GM18907 (cell line): ENCODE measurements at regions not wholly inside any gene's neighbourhood (a gene's known extent, or its start where the extent isn't known, plus 50 kb on each side); places are given as distances from the start of the nearest gene placed in this dataset.

Experiments
- ATAC-seq: cut with Tn5 transposase; IDR thresholded peaks from one replicate; pipeline ENCODE4 v1.9.1; 2021; ENCODE audit warnings: mild to moderate bottlenecking, moderate library complexity; ENCODE audit not compliant: unreplicated experiment

DNA sequence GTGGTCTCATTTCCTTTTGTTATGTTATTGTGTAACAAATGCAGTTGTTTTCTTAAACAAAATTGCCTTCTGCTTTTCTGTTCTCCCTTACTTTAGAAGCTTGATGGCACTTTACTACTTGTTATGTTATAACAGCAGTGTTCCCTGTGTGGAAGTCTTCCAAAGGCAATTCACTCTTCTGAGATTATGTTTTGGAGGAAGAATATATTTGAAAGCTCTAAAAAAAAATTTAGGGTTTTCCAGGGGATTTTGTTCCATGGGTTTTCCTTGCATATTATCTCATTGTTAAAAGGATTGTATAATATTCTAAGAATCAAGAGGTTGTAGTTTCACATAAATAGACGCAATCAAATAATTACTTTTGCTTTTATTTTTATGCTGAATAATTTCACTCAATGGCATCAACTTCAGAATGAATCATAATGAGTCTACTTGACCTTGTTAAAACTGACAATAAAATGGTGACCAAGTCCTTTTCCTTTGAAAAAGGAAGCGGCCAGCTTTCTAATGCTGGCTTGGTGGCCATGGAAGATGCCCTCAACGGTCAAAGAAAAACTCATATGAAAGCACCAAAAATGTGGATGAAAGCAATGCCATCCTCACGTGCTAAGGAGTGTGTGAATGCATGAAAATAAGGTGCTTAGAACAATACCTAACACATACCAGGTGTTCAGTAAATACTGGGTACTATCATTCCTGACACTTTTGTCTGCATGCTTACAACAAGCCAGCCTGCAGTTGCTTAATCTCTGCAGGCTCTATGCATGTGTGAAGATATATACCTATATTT lies 92.4 kb upstream of the KLF6 start:
- no peak for ATAC-seq

DNA sequence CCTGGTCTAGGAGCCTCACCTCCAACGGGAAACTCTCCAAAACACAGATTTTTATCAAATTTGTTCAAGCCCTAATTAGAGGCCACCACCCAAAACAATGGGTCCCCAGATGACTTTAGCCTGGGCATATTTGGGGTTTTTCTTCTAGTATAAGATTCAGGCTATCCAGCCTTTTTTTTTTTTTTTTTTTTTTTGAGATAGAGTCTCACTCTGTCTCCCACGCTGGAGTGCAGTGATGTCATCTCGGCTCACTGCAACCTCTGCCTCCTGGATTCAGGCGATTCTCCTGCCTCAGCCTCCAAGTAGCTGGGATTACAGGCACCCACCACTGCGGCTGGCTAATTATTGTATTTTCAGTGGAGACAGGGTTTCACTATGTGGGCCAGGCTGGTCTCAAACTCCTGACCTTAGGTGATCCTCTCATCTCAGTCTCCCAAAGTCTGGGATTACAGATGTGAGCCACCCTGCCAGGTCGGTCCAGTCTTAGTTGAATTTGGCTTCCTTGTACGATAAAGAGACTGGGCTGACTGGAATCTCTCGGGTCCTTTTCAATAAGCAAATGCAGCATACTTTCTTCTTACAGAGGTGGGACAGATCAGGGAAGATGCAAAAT lies 91.4 kb upstream of the KLF6 start:
- ATAC-seq, result no peak

- ATAC-seq, result no peak
Observed at GRCh38 chr10:3875842-3876235, 90.8 kb upstream of the KLF6 start.

DNA sequence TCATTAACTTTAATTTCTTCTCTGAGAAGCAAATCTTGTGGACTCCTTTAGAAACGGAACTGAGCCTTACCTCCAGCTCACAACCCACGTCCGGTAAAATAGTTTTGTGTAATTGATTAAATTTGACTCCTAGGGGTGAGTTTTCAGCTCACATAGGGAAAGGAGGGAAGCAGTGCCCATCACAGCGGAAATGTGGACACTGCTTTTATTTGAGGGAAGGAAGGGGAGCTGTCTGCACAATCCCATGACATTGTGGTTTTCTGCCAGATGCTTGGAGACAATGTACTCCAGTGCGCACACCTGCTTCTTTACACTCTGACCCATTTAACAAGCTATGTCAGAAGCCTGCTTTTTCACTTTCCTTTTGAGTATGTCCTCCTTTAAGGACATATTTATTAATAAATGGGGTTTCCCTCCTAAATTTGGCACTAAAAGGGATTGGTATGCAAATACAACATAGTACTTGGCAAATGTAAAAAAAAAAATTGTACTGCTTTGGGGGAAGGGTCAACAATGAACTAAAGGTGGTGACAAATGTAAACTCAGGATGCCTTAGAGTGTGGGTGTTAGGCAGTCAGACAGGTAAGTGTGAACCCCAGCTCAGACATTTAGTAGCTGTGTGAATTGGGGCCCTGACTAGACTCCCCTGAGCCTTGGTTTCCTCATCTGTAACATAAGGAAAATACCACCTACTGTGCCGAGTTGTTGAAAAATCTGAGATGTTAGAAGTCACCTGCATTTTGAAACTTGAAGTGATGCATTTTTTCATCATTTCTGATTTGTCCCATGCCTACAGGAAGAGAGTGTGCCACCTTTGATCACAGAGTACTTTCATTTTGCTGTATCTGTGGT lies 90.2 kb upstream of the KLF6 start:
- peak; percentile 68 for ATAC-seq

DNA sequence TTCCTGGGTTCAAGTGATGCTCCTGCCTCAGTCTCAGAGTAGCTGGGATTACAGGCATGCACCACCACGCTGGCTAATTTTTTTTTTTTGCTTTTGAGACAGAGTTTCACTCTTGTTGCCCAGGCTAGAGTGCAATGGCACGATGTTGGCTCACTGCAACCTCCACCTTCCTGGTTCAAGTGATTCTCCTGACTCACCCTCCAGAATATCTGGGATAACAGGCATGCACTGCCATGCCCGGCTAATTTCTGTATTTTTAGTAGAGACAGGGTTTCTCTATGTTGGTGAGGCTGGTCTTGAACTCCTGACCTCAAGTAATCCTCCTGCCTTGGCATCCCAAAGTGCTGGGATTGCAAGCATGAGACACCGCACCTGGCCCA lies 89.6 kb upstream of the KLF6 start:
- ATAC-seq, result peak; percentile 7

GRCh38 chr10:3873728-3874461 lies 88.9 kb upstream of the KLF6 start:
- ATAC-seq, result peak; percentile 55

DNA sequence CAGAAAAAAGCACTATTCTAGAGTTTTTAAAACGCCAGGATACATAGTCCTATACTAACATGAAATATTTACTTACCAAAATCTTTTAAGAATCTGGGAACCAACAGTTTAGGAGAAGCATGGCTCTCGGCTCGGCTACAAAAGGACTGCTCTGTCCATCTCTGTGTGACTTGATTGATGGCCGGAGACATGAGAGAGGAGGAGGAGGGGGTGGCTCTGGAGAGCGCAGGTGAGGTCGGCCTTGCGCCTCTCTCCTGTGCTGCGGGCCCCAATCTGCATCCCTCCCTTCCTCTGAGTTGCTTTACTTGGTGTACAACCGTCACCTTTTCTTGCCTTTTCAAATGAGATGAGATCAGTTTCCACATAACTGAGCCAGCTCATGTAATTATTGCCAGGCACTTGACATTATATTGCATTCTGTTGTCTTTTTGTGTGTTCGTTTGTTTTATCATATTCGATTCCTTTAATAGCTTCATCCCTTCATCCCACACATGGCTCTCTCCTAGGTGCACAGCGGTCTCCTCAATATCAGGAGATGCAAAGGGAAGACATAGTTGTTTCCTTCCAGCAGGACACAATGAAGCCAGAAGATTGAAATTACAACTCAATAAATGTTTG lies 87.8 kb upstream of the KLF6 start:
- ATAC-seq, result no peak

DNA sequence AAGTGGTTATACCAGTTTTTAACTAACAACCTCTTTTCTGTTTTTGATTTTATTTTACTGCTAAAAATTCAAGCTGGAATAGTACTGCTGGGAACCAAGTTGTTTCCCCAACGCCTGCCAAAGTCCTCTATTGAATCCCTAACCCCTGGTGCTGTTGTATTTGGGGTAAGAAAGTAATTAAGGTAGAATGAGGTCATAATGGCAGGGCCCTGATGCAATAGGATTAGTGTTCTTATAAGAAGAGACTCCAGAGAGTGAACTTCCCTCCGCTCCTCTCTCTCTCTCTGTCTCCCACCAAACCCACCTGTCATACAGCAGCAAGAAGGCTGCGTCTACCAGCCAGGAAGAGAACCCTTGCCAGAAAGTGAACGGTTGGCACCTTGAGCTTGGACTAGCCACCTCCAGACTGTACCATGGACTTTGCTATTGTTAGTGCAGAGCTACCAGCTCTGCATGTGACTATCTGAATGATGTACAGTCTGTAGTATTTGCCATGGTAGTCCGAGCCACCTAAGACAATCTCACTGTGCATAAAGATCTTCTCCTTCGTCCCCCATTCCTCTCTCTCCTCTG lies 86.5 kb upstream of the KLF6 start:
- ATAC-seq, result no peak

- no peak for ATAC-seq
Observed at GRCh38 chr10:3869036-3869435, 84.0 kb upstream of the KLF6 start.

GRCh38 chr10:3868271-3868664 lies 83.3 kb upstream of the KLF6 start:
- ATAC-seq, result peak; percentile 40

DNA sequence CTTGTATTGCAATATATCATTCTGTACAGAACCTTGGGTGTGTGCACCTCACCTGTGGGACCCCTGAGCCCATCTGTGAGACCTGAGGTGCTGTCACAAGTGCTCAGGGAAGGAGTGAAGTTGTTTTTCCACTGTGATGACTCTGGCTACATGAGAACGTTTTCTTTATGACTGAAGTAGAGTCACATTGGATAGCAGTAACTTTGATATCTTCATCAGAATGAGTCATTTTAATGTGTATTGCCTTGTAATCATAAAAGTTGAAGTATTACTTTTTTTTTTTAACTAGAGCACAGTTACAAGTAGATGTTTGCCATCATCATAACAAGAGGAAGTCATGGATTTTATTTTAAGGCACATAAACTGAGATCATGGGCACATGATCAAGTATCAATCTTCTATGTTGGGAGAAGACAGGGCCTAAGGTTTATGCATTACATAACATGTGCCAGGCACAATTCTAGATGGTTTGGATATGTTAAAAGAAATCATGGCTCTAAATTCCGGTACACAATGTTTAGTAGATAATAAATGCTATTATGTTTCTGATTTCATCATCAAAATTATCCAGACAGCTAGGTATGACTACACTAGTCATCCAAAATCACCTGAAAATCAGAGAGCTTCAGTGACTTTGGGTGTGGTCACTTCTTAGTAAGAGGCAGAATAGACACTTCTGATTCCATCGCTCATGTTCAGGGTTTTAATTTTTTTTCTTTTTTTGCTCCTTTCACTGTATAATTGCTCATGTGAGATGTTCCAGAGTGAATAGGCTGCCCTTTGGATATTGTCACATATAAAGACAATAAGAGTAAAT lies 82.7 kb upstream of the KLF6 start:
- no peak for ATAC-seq

GRCh38 chr10:3866332-3866731 lies 81.3 kb upstream of the KLF6 start:
- ATAC-seq, result no peak

DNA sequence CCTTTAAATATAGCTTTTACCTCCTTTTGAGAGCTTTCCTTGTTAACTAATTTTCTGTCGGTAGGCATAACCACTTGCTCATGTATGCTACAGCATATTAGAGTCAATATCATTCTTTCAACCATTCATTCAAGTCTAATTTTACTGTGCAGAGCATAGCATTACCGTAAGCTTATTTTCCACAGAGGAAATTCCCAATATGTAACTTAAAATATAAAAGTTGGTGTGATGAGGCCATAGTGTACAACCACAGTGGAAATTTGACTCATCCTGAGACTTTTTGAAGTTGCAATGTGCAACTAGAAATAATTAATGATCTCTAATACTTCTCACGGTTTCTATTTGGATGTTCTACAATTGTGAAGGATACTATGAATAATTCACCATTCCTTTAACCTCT lies 80.6 kb upstream of the KLF6 start:
- peak; percentile 36 for ATAC-seq

GRCh38 chr10:3861795-3862194 lies 76.8 kb upstream of the KLF6 start:
- ATAC-seq, result no peak

- no peak for ATAC-seq
Observed at GRCh38 chr10:3858051-3858845, 73.2 kb upstream of the KLF6 start.

GRCh38 chr10:3857318-3857717 lies 72.3 kb upstream of the KLF6 start:
- no peak for ATAC-seq

DNA sequence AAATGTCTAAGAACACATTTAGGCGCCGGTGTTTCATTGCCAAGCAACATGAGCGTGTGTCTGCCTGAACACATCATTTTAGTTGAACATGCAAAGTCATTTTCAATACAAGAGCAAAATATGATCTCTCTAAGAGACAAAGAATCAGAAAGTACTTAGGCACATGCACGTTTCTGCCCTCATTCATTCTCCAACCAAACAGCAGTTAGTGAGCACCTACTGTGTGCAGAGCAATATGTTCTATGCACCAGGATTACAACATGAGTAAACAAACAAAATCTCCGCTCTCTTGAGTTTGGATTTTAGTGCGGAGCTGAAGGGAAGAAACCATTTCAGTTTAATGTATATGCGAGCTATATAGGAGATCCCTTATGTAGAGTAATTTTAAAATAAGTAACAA lies 71.6 kb upstream of the KLF6 start:
- no peak for ATAC-seq

DNA sequence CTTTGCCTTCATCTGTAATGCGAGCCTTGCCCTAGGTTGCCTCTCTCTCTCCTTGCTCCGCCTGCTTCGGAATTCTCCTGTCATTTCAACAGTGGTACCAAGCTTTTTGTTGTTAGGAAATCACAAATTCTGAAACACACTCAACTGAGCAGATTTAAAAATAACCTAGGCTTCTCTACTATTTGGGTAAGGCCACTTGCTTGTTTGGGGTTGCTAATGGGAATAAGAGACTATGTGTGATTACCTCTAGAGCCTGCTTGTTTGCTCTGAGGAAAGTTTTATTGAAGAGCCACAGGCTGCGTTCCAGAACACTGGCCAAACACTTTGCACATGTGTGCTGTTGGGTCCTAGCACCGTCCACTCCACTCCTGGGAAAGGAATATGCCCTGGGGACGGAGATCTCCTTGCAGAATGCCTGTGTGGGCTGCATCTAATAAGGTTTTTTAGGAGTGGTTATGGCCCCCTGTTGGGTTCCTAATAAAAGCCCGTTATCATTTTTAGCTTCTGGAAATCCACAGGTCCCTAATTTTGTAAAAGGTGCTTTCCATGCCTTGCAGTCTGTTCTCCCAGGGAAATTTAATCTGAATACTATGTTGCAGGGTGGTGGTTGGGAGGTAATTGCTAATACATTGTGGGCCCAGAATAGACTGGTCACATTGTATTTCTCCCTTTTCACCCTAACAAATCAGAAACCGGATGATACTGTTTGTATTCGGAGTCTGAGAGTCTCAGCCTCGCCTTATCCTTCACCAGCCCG lies 68.7 kb upstream of the KLF6 start:
- no peak for ATAC-seq
